Lower leg skin (tissue), 3 donors: ENCODE measurements at regions not wholly inside any gene's neighbourhood (a gene's known extent, or its start where the extent isn't known, plus 50 kb on each side); places are given as distances from the start of the nearest gene placed in this dataset.

Source experiments
- POLR2A ChIP-seq, 2 donors: fragments of 450-650 bp; IDR thresholded peaks; one replicate each; pipeline ENCODE4 v1.6.1; 2016 to 2017; ENCODE audit warnings: antibody characterized with exemption in 2 of 2, mild to moderate bottlenecking in 1 of 2, moderate library complexity in 1 of 2
- TF ChIP-seq, protein P1 (sequence below), 3 donors: fragments of 450-650 bp; IDR thresholded peaks; one replicate each; pipeline ENCODE4 v1.5.1; 2016; ENCODE audit warnings: antibody characterized with exemption in 3 of 3, mild to moderate bottlenecking in 3 of 3, moderate library complexity in 2 of 3

- TF ChIP-seq, protein P1, sequence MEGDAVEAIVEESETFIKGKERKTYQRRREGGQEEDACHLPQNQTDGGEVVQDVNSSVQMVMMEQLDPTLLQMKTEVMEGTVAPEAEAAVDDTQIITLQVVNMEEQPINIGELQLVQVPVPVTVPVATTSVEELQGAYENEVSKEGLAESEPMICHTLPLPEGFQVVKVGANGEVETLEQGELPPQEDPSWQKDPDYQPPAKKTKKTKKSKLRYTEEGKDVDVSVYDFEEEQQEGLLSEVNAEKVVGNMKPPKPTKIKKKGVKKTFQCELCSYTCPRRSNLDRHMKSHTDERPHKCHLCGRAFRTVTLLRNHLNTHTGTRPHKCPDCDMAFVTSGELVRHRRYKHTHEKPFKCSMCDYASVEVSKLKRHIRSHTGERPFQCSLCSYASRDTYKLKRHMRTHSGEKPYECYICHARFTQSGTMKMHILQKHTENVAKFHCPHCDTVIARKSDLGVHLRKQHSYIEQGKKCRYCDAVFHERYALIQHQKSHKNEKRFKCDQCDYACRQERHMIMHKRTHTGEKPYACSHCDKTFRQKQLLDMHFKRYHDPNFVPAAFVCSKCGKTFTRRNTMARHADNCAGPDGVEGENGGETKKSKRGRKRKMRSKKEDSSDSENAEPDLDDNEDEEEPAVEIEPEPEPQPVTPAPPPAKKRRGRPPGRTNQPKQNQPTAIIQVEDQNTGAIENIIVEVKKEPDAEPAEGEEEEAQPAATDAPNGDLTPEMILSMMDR (IDR thresholded peaks at IDR 0.05), result no peak
- no peak for TF ChIP-seq POLR2A (IDR thresholded peaks at IDR 0.05)
Observed at GRCh38 chr2:39503277-39503676, 66.2 kb upstream of the MAP4K3 start.
